SK-N-SH (cell line): ENCODE measurements at regions not wholly inside any gene's neighbourhood (a gene's known extent, or its start where the extent isn't known, plus 50 kb on each side); places are given as distances from the start of the nearest gene placed in this dataset.

Source experiments
- CTCF ChIA-PET: fragments of 300-600, 350-600 bp; formaldehyde crosslinking; extraction: SDS; loops from one replicate; lab custom pipeline; 2021; lab: Yijun Ruan, JAX
- POLR2A ChIA-PET: fragments of 350-600 bp; sonication (Branson Sonifier 250); formaldehyde crosslinking; extraction: SDS; loops from one replicate; lab custom pipeline; 2020; ENCODE audit warnings: antibody characterized with exemption, inconsistent platforms; lab: Yijun Ruan, JAX
- DNase-seq: peaks from one replicate; pipeline ENCODE4 v3.0.0; 2012
- H2AFZ ChIP-seq: fragments of 200-600 bp; sonication (generic); 2 replicates; pipeline ENCODE4 v1.8.1; 2016; ENCODE audit warnings: antibody characterized with exemption, mild to moderate bottlenecking, low read depth
- H3F3A ChIP-seq: fragments of 200-600 bp; sonication (generic); replicated peaks from 2 replicates; pipeline ENCODE3; 2016; ENCODE audit warnings: antibody characterized with exemption, mild to moderate bottlenecking; ENCODE audit not compliant: insufficient read depth
- H3K27ac ChIP-seq, 2 experiments: fragments of 200-500 bp in 1 of 2; fragments of 200-600 bp in 1 of 2; sonication (Bioruptor generic) in 1 of 2; sonication (generic), shearing (Covaris generic) in 1 of 2; 2 replicates each; pipeline versions ENCODE4 v1.5.1 to v1.6.1; 2014 to 2016; ENCODE audit warnings: low read depth in 2 of 2, inconsistent platforms in 1 of 2, low read length in 1 of 2, mild to moderate bottlenecking in 1 of 2, mixed read lengths in 1 of 2
- H3K27me3 ChIP-seq: fragments of 200-600 bp; sonication (generic), shearing (Covaris generic); 2 replicates; pipeline ENCODE4 v1.6.1; 2016; ENCODE audit warnings: mixed run types; ENCODE audit not compliant: insufficient read depth
- H3K36me3 ChIP-seq, 2 experiments: fragments of 200-500 bp in 1 of 2; fragments of 200-600 bp in 1 of 2; sonication (Bioruptor generic) in 1 of 2; sonication (generic) in 1 of 2; replicated peaks in 1 of 2; 2 replicates each; pipeline versions ENCODE3 to v1.5.1; 2014 to 2016; ENCODE audit warnings: low read length in 1 of 2, mild to moderate bottlenecking in 1 of 2; ENCODE audit not compliant: insufficient read depth in 2 of 2, control insufficient read depth in 1 of 2
- H3K4me1 ChIP-seq, 2 experiments: fragments of 200-500 bp in 1 of 2; fragments of 200-600 bp in 1 of 2; sonication (Bioruptor generic) in 1 of 2; sonication (generic), shearing (Covaris generic) in 1 of 2; 2 replicates each; pipeline versions ENCODE4 v1.5.1 to v1.6.1; 2014 to 2016; ENCODE audit warnings: low read depth in 1 of 2, low read length in 1 of 2, mixed run types in 1 of 2; ENCODE audit not compliant: insufficient read depth in 2 of 2, control insufficient read depth in 1 of 2
- H3K4me2 ChIP-seq: fragments of 200-600 bp; sonication (generic), shearing (Covaris generic); 2 replicates; pipeline ENCODE4 v1.6.1; 2017; ENCODE audit warnings: mixed run types
- H3K4me3 ChIP-seq, 2 experiments: fragments of 200-500 bp in 1 of 2; fragments of 200-600 bp in 1 of 2; sonication (Bioruptor generic) in 1 of 2; sonication (generic), shearing (Covaris generic) in 1 of 2; 2 replicates each; pipeline versions ENCODE4 v1.5.1 to v1.8.1; 2014 to 2016; ENCODE audit warnings: low read depth in 2 of 2, inconsistent platforms in 1 of 2, low read length in 1 of 2, mild to moderate bottlenecking in 1 of 2, mixed read lengths in 1 of 2, moderate library complexity in 1 of 2
- H3K79me2 ChIP-seq: fragments of 200-600 bp; sonication (generic); 2 replicates; pipeline ENCODE4 v1.8.1; 2017; ENCODE audit warnings: mild to moderate bottlenecking; ENCODE audit not compliant: insufficient read depth
- H3K9ac ChIP-seq: fragments of 200-600 bp; sonication (generic); 2 replicates; pipeline ENCODE4 v1.6.1; 2017; ENCODE audit warnings: mixed run types
- H3K9me2 ChIP-seq: fragments of 200-600 bp; sonication (generic); 2 replicates; pipeline ENCODE4 v1.6.1; 2017; ENCODE audit warnings: mixed run types
- H3K9me3 ChIP-seq: fragments of 200-600 bp; sonication (generic); 2 replicates; pipeline ENCODE4 v1.6.1; 2017; ENCODE audit warnings: mixed run types, mild to moderate bottlenecking, moderate library complexity
- H4K20me1 ChIP-seq: fragments of 200-600 bp; sonication (generic); 2 replicates; pipeline ENCODE4 v1.6.1; 2017; ENCODE audit warnings: mild to moderate bottlenecking, mixed run types; ENCODE audit not compliant: insufficient read depth
- EP300 ChIP-seq, 2 experiments: IDR thresholded peaks; 2 replicates each; pipeline versions ENCODE4 v1.4.0 to v1.6.1; 2012; ENCODE audit warnings: borderline replicate concordance in 1 of 2, low read depth in 1 of 2, low read length in 1 of 2
- GABPA ChIP-seq: IDR thresholded peaks from 2 replicates; pipeline ENCODE4 v1.4.0; 2012; ENCODE audit warnings: low read depth, mild to moderate bottlenecking
- JUND ChIP-seq: IDR thresholded peaks from 2 replicates; pipeline ENCODE4 v1.4.0; 2012
- MAX ChIP-seq: IDR thresholded peaks from 2 replicates; pipeline ENCODE4 v1.4.0; 2012; ENCODE audit warnings: low read depth
- NFIC ChIP-seq: IDR thresholded peaks from 2 replicates; pipeline ENCODE4 v1.4.0; 2012; ENCODE audit warnings: borderline replicate concordance
- RCOR1 ChIP-seq: fragments of 150-350 bp; IDR thresholded peaks from 2 replicates; pipeline ENCODE4 v1.6.1; 2017; ENCODE audit warnings: antibody characterized with exemption, low read length
- REST ChIP-seq: IDR thresholded peaks from 2 replicates; pipeline ENCODE4 v1.6.1; 2012; ENCODE audit warnings: mild to moderate bottlenecking, low read depth, low read length, moderate library complexity
- SIN3A ChIP-seq: IDR thresholded peaks from 2 replicates; pipeline ENCODE4 v1.6.1; 2012; ENCODE audit warnings: low read depth, mild to moderate bottlenecking, low read length, moderate library complexity, borderline replicate concordance
- TCF12 ChIP-seq: IDR thresholded peaks from 2 replicates; pipeline ENCODE4 v1.4.0; 2012
- TEAD4 ChIP-seq: IDR thresholded peaks from 2 replicates; pipeline ENCODE4 v1.4.0; 2012; ENCODE audit warnings: mild to moderate bottlenecking, borderline replicate concordance; ENCODE audit not compliant: insufficient read depth
- USF1 ChIP-seq: IDR thresholded peaks from 2 replicates; pipeline ENCODE4 v1.4.0; 2012; ENCODE audit warnings: low read depth, borderline replicate concordance
- WGBS: methylation state at CpG from one replicate; pipeline ENCODE4 v1.1.6; 2017; ENCODE audit warnings: low lambda C conversion rate; 5-methylcytosine and 5-hydroxymethylcytosine counted together
- TF ChIP-seq, protein P1 (sequence below): fragments of 200-600 bp; sonication (generic); IDR thresholded peaks from 2 replicates; pipeline ENCODE4 v1.6.1; 2017; ENCODE audit warnings: antibody characterized with exemption, mild to moderate bottlenecking, moderate library complexity
- TF ChIP-seq, protein P2 (sequence below): IDR thresholded peaks from 2 replicates; pipeline ENCODE4 v1.4.0; 2012; ENCODE audit warnings: low read depth, borderline replicate concordance

- Histone ChIP-seq H3K9me2 (no peaks in the 10 kb centered on the region), H3K9me3 (peaks cover 9% of the 10 kb centered on the region; the same call in 1 of the 2 replicates), H3K79me2 (no peaks in the 10 kb centered on the region), H3K4me3 (no peak overlapping the region), H3F3A (no peaks in the 10 kb centered on the region), H3K4me2 (no peak overlapping the region), H3K27me3 (no peaks in the 10 kb centered on the region), H3K36me3 (no peaks in the 10 kb centered on the region), H3K4me1 (no peaks in the 10 kb centered on the region), H3K27ac (no peak overlapping the region)
- DNase-seq, result no peak
- no peak for TF ChIP-seq RCOR1
- TF ChIP-seq, protein P1, sequence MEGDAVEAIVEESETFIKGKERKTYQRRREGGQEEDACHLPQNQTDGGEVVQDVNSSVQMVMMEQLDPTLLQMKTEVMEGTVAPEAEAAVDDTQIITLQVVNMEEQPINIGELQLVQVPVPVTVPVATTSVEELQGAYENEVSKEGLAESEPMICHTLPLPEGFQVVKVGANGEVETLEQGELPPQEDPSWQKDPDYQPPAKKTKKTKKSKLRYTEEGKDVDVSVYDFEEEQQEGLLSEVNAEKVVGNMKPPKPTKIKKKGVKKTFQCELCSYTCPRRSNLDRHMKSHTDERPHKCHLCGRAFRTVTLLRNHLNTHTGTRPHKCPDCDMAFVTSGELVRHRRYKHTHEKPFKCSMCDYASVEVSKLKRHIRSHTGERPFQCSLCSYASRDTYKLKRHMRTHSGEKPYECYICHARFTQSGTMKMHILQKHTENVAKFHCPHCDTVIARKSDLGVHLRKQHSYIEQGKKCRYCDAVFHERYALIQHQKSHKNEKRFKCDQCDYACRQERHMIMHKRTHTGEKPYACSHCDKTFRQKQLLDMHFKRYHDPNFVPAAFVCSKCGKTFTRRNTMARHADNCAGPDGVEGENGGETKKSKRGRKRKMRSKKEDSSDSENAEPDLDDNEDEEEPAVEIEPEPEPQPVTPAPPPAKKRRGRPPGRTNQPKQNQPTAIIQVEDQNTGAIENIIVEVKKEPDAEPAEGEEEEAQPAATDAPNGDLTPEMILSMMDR, result no peak
- TF ChIP-seq TCF12, result no peak
- TF ChIP-seq JUND, result no peak
- no peak for TF ChIP-seq NFIC
- TF ChIP-seq TEAD4, result no peak
- TF ChIP-seq MAX, result no peak
- TF ChIP-seq, protein P2, sequence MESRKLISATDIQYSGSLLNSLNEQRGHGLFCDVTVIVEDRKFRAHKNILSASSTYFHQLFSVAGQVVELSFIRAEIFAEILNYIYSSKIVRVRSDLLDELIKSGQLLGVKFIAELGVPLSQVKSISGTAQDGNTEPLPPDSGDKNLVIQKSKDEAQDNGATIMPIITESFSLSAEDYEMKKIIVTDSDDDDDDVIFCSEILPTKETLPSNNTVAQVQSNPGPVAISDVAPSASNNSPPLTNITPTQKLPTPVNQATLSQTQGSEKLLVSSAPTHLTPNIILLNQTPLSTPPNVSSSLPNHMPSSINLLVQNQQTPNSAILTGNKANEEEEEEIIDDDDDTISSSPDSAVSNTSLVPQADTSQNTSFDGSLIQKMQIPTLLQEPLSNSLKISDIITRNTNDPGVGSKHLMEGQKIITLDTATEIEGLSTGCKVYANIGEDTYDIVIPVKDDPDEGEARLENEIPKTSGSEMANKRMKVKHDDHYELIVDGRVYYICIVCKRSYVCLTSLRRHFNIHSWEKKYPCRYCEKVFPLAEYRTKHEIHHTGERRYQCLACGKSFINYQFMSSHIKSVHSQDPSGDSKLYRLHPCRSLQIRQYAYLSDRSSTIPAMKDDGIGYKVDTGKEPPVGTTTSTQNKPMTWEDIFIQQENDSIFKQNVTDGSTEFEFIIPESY, result no peak
- TF ChIP-seq GABPA, result no peak
- no peak for TF ChIP-seq USF1
- TF ChIP-seq REST, result no peak
- TF ChIP-seq SIN3A, result no peak
- no peak for TF ChIP-seq EP300 (IDR thresholded peaks at IDR 0.05; ENCODE audit: borderline replicate concordance in 1 of 2, low read depth in 1 of 2, low read length in 1 of 2)
- TF ChIP-seq, all 33 proteins: peak for 0
- POLR2A ChIA-PET, result no interaction called here
- Histone ChIP-seq H2AFZ (no peak overlapping the region), H3K9ac (no peak overlapping the region), H4K20me1 (no peaks in the 10 kb centered on the region)
- CTCF ChIA-PET, result no interaction called here
- WGBS, result 32% methylated on average over 3 of the region's 3 CpGs
Observed at GRCh38 chr13:47069133-47069532, 172.3 kb upstream of the HTR2A start.
